Dermis microvascular lymphatic vessel endothelial cell (primary cell): ENCODE measurements at regions not wholly inside any gene's neighbourhood (a gene's known extent, or its start where the extent isn't known, plus 50 kb on each side); places are given as distances from the start of the nearest gene placed in this dataset.
"Not testable (repeated sequence)": the region's sequence is repeated elsewhere in the genome, so short reads cannot be mapped to it uniquely, and the experiment has no call there.

Experiments used
- DNase-seq, 2 donors: peaks; one replicate each; pipeline versions ENCODE4 v3.0.0 to v3.0.0-alpha.2; 2010; ENCODE audit warnings: low read depth in 2 of 2

- no peak for DNase-seq
These were observed 353.6 kb upstream of the FSIP2 start for GRCh38 chr2:185384822-185385560.

DNA sequence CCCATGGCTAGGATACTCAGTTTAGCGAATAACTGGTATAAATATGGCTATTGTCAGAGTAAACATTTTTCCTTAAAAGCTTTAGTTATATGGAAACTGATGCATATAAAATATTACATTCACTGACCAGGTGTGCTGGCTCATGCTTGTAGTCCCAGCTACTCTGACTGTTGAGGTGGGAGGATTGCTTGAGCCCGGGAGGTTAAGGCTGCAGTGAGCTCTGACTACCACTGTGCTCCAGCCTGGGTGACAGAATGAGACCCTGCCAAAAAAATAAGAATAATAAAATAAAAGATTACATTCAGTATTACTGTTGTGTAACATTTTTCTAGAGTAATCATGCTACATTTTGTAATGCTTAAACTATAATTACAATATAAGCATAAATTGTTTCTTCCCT lies 350.4 kb upstream of the FSIP2 start:
- DNase-seq: no peak

GRCh38 chr2:185391543-185391942 lies 347.1 kb upstream of the FSIP2 start:
- DNase-seq: no peak

GRCh38 chr2:185393091-185393490 lies 345.5 kb upstream of the FSIP2 start:
- no peak for DNase-seq

DNA sequence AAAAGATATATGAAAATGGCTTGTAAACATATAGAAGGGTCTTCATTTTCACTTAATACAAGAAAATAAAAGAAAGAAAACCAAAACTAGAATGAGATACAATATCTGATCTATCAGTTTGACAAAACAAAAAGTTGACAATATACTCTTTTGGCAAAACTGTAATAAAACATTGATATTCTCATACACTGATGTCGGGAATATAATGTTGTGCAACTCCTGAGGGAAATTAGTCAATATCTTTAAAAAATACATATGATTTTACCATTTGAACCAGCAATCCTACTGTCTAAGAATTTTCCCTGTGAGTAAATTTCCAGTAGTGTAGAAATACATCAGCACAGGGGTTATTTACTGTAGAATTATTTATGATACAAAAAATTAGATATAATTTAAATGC lies 336.1 kb upstream of the FSIP2 start:
- DNase-seq: no peak

- DNase-seq: no peak
These were observed 334.0 kb upstream of the FSIP2 start for GRCh38 chr2:185404578-185404977.

- peak in 1 of 2 donors; percentile 12 for DNase-seq
These were observed 321.5 kb upstream of the FSIP2 start for GRCh38 chr2:185417111-185417510.

DNA sequence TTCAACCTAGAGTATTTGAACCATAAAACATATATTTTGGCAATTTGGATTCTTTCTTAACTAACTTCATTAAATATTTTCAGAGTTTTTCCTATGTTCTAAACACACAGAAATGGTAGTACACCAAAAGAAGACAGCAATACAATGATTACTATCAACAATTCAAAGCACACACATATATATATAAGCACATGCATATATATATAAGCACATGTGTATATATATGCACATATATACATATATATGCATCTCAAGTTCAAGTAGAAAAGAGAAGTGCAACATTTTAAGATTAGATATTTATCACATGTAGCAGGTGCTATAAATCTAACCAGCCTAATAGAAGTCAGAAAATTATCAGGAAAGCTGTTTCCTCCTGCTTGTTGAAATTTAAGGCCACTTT lies 320.9 kb upstream of the FSIP2 start:
- DNase-seq: no peak

- DNase-seq: not testable (repeated sequence)
These were observed 313.5 kb upstream of the FSIP2 start for GRCh38 chr2:185424958-185425629.

DNA sequence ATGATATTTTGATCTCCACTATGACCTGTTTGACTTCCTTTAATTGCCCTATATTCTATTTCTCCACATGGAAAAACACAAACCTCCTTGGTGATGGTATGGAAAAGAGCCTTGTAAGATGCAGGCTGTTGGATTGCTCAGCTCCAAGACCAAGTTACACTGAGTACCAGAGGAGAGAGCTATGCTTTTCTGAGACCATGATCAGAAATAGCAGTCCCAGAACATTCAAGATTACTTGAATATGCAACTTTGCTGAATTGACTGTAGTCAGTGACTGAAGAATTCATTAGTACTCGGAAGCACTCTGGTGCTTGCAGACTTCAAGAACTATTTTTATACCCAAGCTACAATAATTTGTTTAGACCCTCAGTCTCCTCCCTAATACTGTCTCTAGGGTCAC lies 310.6 kb upstream of the FSIP2 start:
- DNase-seq: no peak

DNA sequence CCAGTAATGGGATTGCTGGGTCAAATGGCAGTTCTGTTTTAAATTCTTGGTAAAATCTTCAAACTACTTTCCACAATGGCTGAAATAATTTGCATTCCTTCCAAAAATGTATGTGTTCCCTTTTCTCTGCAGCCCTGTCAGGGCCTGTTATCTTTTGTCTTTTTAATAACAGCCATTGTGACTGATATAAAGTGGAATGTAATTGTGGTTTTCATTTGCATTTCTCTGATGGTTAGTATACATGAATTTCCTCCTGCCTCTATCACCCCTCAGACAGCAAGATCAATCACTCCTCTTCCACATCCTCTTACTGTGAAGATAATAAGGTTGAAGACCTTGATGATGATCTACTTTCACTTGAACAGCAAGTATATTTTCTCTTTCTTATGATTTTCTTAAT lies 304.8 kb upstream of the FSIP2 start:
- DNase-seq: no peak

DNA sequence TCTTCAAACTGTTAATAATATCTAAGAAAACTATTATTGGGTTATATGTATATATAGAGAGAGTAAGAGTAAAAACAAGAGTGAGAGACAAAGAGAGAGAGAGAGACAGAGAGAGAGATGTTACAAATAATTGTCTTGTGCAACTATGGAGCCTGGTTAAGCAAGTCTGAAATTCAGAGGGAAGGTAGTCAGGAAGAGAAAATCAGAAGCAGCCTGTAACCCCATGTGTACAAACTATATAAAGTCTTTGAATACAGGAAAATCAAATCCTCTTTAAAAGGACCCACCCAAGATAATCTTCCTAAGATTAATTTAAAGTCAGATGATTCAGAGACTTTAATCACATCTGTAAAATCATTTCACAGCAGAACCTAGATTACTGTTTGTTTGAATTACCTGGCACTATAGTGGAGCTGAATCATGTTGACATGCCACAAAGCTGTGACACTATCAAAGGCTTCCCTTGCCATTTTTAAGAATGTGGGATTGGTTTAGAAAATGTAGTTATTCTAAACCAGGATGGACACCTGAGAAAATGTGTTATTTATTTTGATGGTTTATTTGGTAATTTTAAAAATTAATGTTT lies 301.7 kb upstream of the FSIP2 start:
- no peak for DNase-seq

DNA sequence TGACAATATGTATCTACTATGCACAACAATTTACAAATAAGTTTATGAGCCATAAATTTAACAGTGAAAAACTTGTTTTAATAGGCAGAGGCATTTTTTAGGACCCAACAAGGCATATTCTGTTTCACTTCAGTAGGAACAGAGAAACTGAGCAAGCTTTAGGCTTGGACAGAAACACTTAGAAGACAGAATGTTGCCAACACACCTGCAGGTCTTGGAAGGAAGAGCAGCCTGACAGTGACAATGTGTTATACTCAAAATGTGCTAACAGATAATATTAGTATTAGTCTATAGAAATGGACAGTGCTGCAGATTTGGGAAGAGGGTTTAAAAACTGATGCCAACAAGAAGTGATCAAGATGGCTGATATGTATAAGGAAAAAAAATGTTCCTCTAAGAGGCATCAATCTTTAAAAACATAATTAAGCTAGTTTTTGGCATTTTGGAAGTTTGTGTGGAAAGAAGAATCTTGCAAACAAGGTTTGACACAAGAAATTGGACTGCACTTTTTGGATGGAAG lies 297.1 kb upstream of the FSIP2 start:
- no peak for DNase-seq

- DNase-seq: peak; percentile 5 to 59
These were observed 282.1 kb upstream of the FSIP2 start for GRCh38 chr2:185456517-185456916.

GRCh38 chr2:185463481-185463880 lies 275.1 kb upstream of the FSIP2 start:
- DNase-seq: no peak

DNA sequence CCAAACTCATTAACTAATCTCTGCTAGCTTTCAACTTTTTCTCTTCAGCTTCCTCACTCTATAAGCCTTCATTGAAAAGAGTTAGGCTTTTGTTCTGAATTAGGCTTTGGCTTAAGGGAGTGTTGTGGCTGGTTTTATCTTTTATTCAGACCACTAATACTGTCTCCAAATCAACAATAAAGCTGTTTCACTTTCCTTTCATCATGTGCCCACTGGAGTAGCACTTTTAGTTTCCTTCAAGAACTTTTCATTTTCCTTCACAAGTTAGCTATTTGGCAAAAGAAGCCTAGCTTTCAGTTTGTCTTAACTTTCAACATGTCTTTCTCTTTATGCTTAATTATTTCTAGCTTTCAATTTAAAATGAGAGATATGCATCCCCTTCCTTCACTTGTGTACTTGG lies 271.7 kb upstream of the FSIP2 start:
- no peak for DNase-seq

GRCh38 chr2:185471441-185471840 lies 267.2 kb upstream of the FSIP2 start:
- DNase-seq: no peak

DNA sequence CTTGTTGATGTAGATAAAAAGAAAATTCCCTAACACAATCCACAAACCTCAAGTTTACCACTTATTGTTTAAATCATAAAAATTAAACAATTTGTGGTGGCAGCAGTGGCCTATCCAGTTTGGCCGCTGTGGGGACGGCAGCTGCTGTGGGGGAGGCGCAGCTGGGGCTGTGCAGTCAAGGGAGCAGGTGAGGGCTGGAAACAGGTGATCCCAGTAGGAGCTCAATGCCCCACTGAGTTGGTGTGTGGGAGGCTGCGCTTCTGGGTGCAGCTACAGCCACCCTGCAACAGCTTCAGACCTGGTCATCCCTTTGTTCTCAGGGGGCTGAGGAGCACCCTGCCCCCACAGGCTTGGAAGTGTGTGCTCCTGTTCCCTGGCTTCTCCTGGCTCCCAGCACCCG lies 266.0 kb upstream of the FSIP2 start:
- no peak for DNase-seq

GRCh38 chr2:185473838-185474237 lies 264.8 kb upstream of the FSIP2 start:
- no peak for DNase-seq

GRCh38 chr2:185475914-185476313 lies 262.7 kb upstream of the FSIP2 start:
- DNase-seq: no peak

DNA sequence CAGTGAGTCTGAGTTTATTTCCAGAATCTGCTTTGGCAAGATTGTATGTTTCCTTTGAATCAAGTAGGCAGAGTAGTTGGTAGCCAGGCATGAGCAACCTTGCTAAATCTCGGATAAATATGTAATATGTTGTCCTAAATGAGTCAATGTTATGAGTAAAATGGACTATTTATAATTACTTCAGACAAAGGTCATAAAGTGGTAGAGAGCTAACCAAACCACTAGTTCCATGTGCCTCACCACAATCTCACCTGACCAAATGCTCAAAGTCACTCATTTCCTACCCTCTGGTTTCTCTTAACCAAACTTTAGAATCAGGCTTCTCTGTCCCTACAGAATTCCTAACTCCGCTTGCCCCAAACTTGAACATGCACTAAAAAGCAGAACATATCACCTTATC lies 261.2 kb upstream of the FSIP2 start:
- no peak for DNase-seq

DNA sequence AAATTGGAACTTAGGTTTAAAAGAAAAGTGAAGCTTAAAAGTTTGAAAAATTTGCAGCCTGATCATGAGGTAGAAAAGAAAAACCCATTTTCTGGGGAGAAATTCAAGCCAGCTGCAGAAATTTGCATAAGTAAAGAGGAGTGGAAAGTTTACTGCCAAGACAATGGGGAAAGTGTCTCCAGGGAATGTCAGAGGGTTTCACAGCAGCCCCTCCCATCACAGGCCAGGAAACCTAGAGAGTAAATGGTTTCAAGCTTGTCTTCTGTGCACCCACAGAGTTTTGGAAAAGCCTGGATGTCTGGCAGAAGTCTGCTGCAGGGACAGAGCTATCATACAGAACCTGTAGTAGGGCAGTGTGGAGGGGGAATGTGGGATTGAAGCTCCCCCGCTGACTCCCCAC lies 254.0 kb upstream of the FSIP2 start:
- DNase-seq: no peak

- DNase-seq: no peak
These were observed 236.3 kb upstream of the FSIP2 start for GRCh38 chr2:185502351-185502750.
